Immature natural killer cell (primary cell): ENCODE measurements at regions not wholly inside any gene's neighbourhood (a gene's known extent, or its start where the extent isn't known, plus 50 kb on each side); places are given as distances from the start of the nearest gene placed in this dataset.
A peak's percentile ranks its signal among the peaks of the same experiment; 100 is the strongest.
"Not testable (repeated sequence)": the region's sequence is repeated elsewhere in the genome, so short reads cannot be mapped to it uniquely, and the experiment has no call there.

Source experiments
- DNase-seq, 3 donors: peaks; one replicate each; pipeline ENCODE4 v3.0.0; 2022; ENCODE audit warnings: mixed read lengths in 1 of 3
- H3K27ac Mint-ChIP-seq, 6 donors: one replicate each; pipeline ENCODE4 v1.8.0; 2020; ENCODE audit warnings: mixed read lengths in 6 of 6, mild to moderate bottlenecking in 5 of 6, inconsistent platforms in 4 of 6, moderate library complexity in 3 of 6
- H3K27me3 Mint-ChIP-seq, 3 donors: one replicate each; pipeline ENCODE4 v1.8.0; 2020 to 2021; ENCODE audit warnings: low read depth in 3 of 3, mild to moderate bottlenecking in 3 of 3, mixed read lengths in 3 of 3, moderate library complexity in 3 of 3, inconsistent platforms in 1 of 3
- H3K36me3 Mint-ChIP-seq, 3 donors: one replicate each; pipeline ENCODE4 v1.8.0; 2020; ENCODE audit warnings: mixed read lengths in 3 of 3, inconsistent platforms in 2 of 3, mild to moderate bottlenecking in 2 of 3
- H3K4me1 Mint-ChIP-seq, 2 donors: one replicate each; pipeline ENCODE4 v1.8.0; 2020; ENCODE audit warnings: inconsistent platforms in 2 of 2, mild to moderate bottlenecking in 2 of 2, mixed read lengths in 2 of 2, moderate library complexity in 1 of 2
- H3K4me3 Mint-ChIP-seq, 5 donors: one replicate each; pipeline ENCODE4 v1.8.0; 2020; ENCODE audit warnings: mild to moderate bottlenecking in 5 of 5, mixed read lengths in 5 of 5, inconsistent platforms in 3 of 5, moderate library complexity in 3 of 5
- H3K9me3 Mint-ChIP-seq, 6 donors: one replicate each; pipeline ENCODE4 v1.8.0; 2020; ENCODE audit warnings: mild to moderate bottlenecking in 6 of 6, mixed read lengths in 6 of 6, inconsistent platforms in 4 of 6, moderate library complexity in 3 of 6

- H3K9me3 Mint-ChIP-seq: peaks cover 0 to 2% (median 0%) of the 10 kb centered on the region in 6 donors
- peaks cover 0 to 6% of the 10 kb centered on the region in 2 donors for H3K4me1 Mint-ChIP-seq
- no peak overlapping the region for H3K27ac Mint-ChIP-seq
- DNase-seq: no peak
- no peaks in the 10 kb centered on the region for H3K27me3 Mint-ChIP-seq
- H3K4me3 Mint-ChIP-seq: no peak overlapping the region
- no peaks in the 10 kb centered on the region for H3K36me3 Mint-ChIP-seq
Observed at GRCh38 chr4:72702948-72703347, 133.9 kb upstream of the ADAMTS3 start.

- peaks cover 0 to 2% (median 0%) of the 10 kb centered on the region in 6 donors for H3K9me3 Mint-ChIP-seq
- no peaks in the 10 kb centered on the region for H3K27me3 Mint-ChIP-seq
- peak overlapping the region in 1 of 6 donors; percentile 16 for H3K27ac Mint-ChIP-seq
- H3K4me1 Mint-ChIP-seq: peaks cover 0 to 6% of the 10 kb centered on the region in 2 donors
- peak overlapping the region; percentile 70 to 84 (median 80) for H3K4me3 Mint-ChIP-seq
- no peaks in the 10 kb centered on the region for H3K36me3 Mint-ChIP-seq
- DNase-seq: peak; percentile 1 to 14 (median 5)
Observed at GRCh38 chr4:72701987-72702819, 133.2 kb upstream of the ADAMTS3 start.

GRCh38 chr4:72690771-72691170 lies 121.8 kb upstream of the ADAMTS3 start:
- no peak overlapping the region for H3K4me3 Mint-ChIP-seq
- H3K27ac Mint-ChIP-seq: no peak overlapping the region
- DNase-seq: no peak

GRCh38 chr4:72689923-72690322 lies 120.9 kb upstream of the ADAMTS3 start:
- no peak overlapping the region for H3K4me3 Mint-ChIP-seq
- H3K4me1 Mint-ChIP-seq: no peaks in the 10 kb centered on the region
- peaks cover 0 to 5% (median under 1%) of the 10 kb centered on the region in 6 donors for H3K9me3 Mint-ChIP-seq
- no peaks in the 10 kb centered on the region for H3K36me3 Mint-ChIP-seq
- no peak for DNase-seq
- no peak overlapping the region for H3K27ac Mint-ChIP-seq
- H3K27me3 Mint-ChIP-seq: peaks cover 0 to 2% (median 0%) of the 10 kb centered on the region in 3 donors

More at GRCh38 chr4:72690771-72691170, 121.8 kb upstream of the ADAMTS3 start:
- Mint-ChIP-seq H3K9me3 (peaks cover 0 to 5% (median under 1%) of the 10 kb centered on the region in 6 donors), H3K4me1 (no peaks in the 10 kb centered on the region), H3K27me3 (peaks cover 0 to 2% (median 0%) of the 10 kb centered on the region in 3 donors), H3K36me3 (no peaks in the 10 kb centered on the region)

- not testable (repeated sequence) for H3K27me3 Mint-ChIP-seq, H3K36me3 Mint-ChIP-seq, H3K4me3 Mint-ChIP-seq, DNase-seq, H3K27ac Mint-ChIP-seq, H3K4me1 Mint-ChIP-seq
- peaks cover 0 to 16% (median 4%) of the 10 kb centered on the region in 6 donors for H3K9me3 Mint-ChIP-seq
Observed at GRCh38 chr4:72686390-72686789, 117.4 kb upstream of the ADAMTS3 start.

- H3K36me3 Mint-ChIP-seq: no peaks in the 10 kb centered on the region
Observed at GRCh38 chr4:72679666-72680065, 110.6 kb upstream of the ADAMTS3 start.

GRCh38 chr4:72677886-72678285 lies 108.9 kb upstream of the ADAMTS3 start:
- no peak overlapping the region for H3K4me3 Mint-ChIP-seq
- no peak for DNase-seq
- no peaks in the 10 kb centered on the region for H3K4me1 Mint-ChIP-seq
- peaks cover 0 to 22% (median 6%) of the 10 kb centered on the region in 6 donors for H3K9me3 Mint-ChIP-seq
- H3K27me3 Mint-ChIP-seq: peaks cover 0 to 2% (median 0%) of the 10 kb centered on the region in 3 donors
- no peak overlapping the region for H3K27ac Mint-ChIP-seq
- H3K36me3 Mint-ChIP-seq: no peaks in the 10 kb centered on the region

More at GRCh38 chr4:72679666-72680065, 110.6 kb upstream of the ADAMTS3 start:
- no peak overlapping the region for H3K27ac Mint-ChIP-seq
- no peak for DNase-seq
- no peaks in the 10 kb centered on the region for H3K27me3 Mint-ChIP-seq
- H3K4me1 Mint-ChIP-seq: no peaks in the 10 kb centered on the region
- no peak overlapping the region for H3K4me3 Mint-ChIP-seq
- H3K9me3 Mint-ChIP-seq: peaks cover 2 to 22% (median 8%) of the 10 kb centered on the region in 6 donors

- Mint-ChIP-seq H3K4me3 (no peak overlapping the region), H3K27ac (no peak overlapping the region), H3K9me3 (peaks cover 0 to 21% (median 5%) of the 10 kb centered on the region in 6 donors), H3K27me3 (peaks cover 0 to 2% (median 0%) of the 10 kb centered on the region in 3 donors), H3K4me1 (no peaks in the 10 kb centered on the region), H3K36me3 (no peaks in the 10 kb centered on the region)
- no peak for DNase-seq
Observed at GRCh38 chr4:72677265-72677664, 108.2 kb upstream of the ADAMTS3 start.

- Mint-ChIP-seq H3K27ac (no peak overlapping the region), H3K36me3 (no peaks in the 10 kb centered on the region), H3K4me1 (no peaks in the 10 kb centered on the region), H3K4me3 (no peak overlapping the region), H3K27me3 (peaks cover 0 to 3% (median 2%) of the 10 kb centered on the region in 3 donors), H3K9me3 (peaks cover 0 to 7% (median 0%) of the 10 kb centered on the region in 6 donors)
- no peak for DNase-seq
Observed at GRCh38 chr4:72671980-72672379, 103.0 kb upstream of the ADAMTS3 start.

- Mint-ChIP-seq H3K4me1 (no peaks in the 10 kb centered on the region), H3K36me3 (no peaks in the 10 kb centered on the region), H3K9me3 (peaks cover 0 to 2% (median 0%) of the 10 kb centered on the region in 6 donors), H3K27me3 (peaks cover 0 to 3% (median 2%) of the 10 kb centered on the region in 3 donors), H3K27ac (no peak overlapping the region), H3K4me3 (no peak overlapping the region)
- DNase-seq: no peak
Observed at GRCh38 chr4:72670521-72670920, 101.5 kb upstream of the ADAMTS3 start.

GRCh38 chr4:72666910-72667309 lies 97.9 kb upstream of the ADAMTS3 start:
- peaks cover 0 to 2% (median under 1%) of the 10 kb centered on the region in 6 donors for H3K9me3 Mint-ChIP-seq
- H3K27me3 Mint-ChIP-seq: peaks cover 0 to 3% (median 0%) of the 10 kb centered on the region in 3 donors
- H3K4me3 Mint-ChIP-seq: no peak overlapping the region
- no peaks in the 10 kb centered on the region for H3K4me1 Mint-ChIP-seq
- no peaks in the 10 kb centered on the region for H3K36me3 Mint-ChIP-seq
- no peak for DNase-seq
- no peak overlapping the region for H3K27ac Mint-ChIP-seq

- H3K27me3 Mint-ChIP-seq: no peaks in the 10 kb centered on the region
- H3K9me3 Mint-ChIP-seq: peaks cover 0 to 4% (median under 1%) of the 10 kb centered on the region in 6 donors
- no peak overlapping the region for H3K27ac Mint-ChIP-seq
- H3K4me3 Mint-ChIP-seq: no peak overlapping the region
- no peaks in the 10 kb centered on the region for H3K4me1 Mint-ChIP-seq
- no peaks in the 10 kb centered on the region for H3K36me3 Mint-ChIP-seq
- DNase-seq: no peak
Observed at GRCh38 chr4:72665171-72665968, 96.3 kb upstream of the ADAMTS3 start.

- Mint-ChIP-seq H3K4me3 (no peak overlapping the region), H3K27me3 (no peaks in the 10 kb centered on the region), H3K27ac (no peak overlapping the region), H3K4me1 (no peaks in the 10 kb centered on the region), H3K36me3 (no peaks in the 10 kb centered on the region), H3K9me3 (peaks cover 0 to 4% (median under 1%) of the 10 kb centered on the region in 6 donors)
- DNase-seq: no peak
Observed at GRCh38 chr4:72663828-72664227, 94.8 kb upstream of the ADAMTS3 start.

GRCh38 chr4:72661830-72662229 lies 92.8 kb upstream of the ADAMTS3 start:
- DNase-seq: no peak
- no peaks in the 10 kb centered on the region for H3K36me3 Mint-ChIP-seq
- no peak overlapping the region for H3K27ac Mint-ChIP-seq
- no peaks in the 10 kb centered on the region for H3K27me3 Mint-ChIP-seq
- H3K9me3 Mint-ChIP-seq: peaks cover 0 to 7% (median under 1%) of the 10 kb centered on the region in 6 donors
- H3K4me3 Mint-ChIP-seq: no peak overlapping the region
- no peaks in the 10 kb centered on the region for H3K4me1 Mint-ChIP-seq
